HCT116 (cell line): ENCODE measurements at regions not wholly inside any gene's neighbourhood (a gene's known extent, or its start where the extent isn't known, plus 50 kb on each side); places are given as distances from the start of the nearest gene placed in this dataset.

Experiments
- ATF3 ChIP-seq: IDR thresholded peaks from 2 replicates; pipeline ENCODE4 v1.6.1; 2012
- ELF1 ChIP-seq: IDR thresholded peaks from 2 replicates; pipeline ENCODE4 v1.6.1; 2012; ENCODE audit warnings: low read depth, borderline replicate concordance
- POLR2A ChIP-seq: IDR thresholded peaks from 2 replicates; pipeline ENCODE4 v1.7.0; 2011; ENCODE audit warnings: borderline replicate concordance; ENCODE audit not compliant: insufficient read depth, insufficient read length; ENCODE audit errors: extremely low read depth
- REST ChIP-seq: IDR thresholded peaks from 2 replicates; pipeline ENCODE4 v1.6.1; 2012; ENCODE audit warnings: low read depth
- SP1 ChIP-seq: IDR thresholded peaks from 2 replicates; pipeline ENCODE4 v1.6.1; 2012; ENCODE audit warnings: low read depth
- ZFX ChIP-seq: fragments of 450-650 bp; IDR thresholded peaks from 2 replicates; pipeline ENCODE4 v1.6.1; 2017
- TF ChIP-seq, protein P1 (sequence below), 3 experiments: fragments of 200-600 bp in 1 of 3; sonication (generic) in 1 of 3; IDR thresholded peaks in 2 of 3; conservative IDR thresholded peaks in 1 of 3; 2 replicates each; pipeline ENCODE4 v1.5.1; 2012 to 2017; ENCODE audit warnings: low read depth in 2 of 3, low read length in 2 of 3, antibody characterized with exemption in 1 of 3, borderline replicate concordance in 1 of 3, control low read depth in 1 of 3, mild to moderate bottlenecking in 1 of 3, mixed read lengths in 1 of 3, mixed run types in 1 of 3, moderate library complexity in 1 of 3; ENCODE audit not compliant: insufficient read depth in 1 of 3

DNA sequence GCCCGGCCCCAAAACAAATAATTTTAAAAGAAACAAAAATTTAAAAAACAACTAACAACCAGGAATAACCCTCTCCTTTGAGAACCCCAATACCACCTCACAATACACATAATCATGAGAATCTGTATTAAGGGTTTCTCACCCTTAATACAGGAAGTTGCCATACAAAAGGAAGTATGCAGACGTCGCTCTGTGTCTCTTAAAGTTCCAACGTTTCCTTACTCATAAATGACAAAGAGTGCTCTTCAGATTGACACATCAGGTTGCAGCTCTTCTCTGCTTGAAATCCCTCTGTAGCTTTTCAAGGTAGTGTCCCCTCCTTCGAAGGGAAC, 73.9 kb upstream of the IRF2 start:
- TF ChIP-seq POLR2A (no peak), ZFX (no peak), ATF3 (no peak), REST (no peak), ELF1 (no peak), SP1 (no peak)
- TF ChIP-seq, protein P1, sequence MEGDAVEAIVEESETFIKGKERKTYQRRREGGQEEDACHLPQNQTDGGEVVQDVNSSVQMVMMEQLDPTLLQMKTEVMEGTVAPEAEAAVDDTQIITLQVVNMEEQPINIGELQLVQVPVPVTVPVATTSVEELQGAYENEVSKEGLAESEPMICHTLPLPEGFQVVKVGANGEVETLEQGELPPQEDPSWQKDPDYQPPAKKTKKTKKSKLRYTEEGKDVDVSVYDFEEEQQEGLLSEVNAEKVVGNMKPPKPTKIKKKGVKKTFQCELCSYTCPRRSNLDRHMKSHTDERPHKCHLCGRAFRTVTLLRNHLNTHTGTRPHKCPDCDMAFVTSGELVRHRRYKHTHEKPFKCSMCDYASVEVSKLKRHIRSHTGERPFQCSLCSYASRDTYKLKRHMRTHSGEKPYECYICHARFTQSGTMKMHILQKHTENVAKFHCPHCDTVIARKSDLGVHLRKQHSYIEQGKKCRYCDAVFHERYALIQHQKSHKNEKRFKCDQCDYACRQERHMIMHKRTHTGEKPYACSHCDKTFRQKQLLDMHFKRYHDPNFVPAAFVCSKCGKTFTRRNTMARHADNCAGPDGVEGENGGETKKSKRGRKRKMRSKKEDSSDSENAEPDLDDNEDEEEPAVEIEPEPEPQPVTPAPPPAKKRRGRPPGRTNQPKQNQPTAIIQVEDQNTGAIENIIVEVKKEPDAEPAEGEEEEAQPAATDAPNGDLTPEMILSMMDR (IDR thresholded peaks at IDR 0.05 in 2 of 3, conservative IDR thresholded peaks at IDR 0.05 in 1 of 3; ENCODE audit: borderline replicate concordance in 1 of 3, insufficient read depth in 1 of 3, low read depth in 2 of 3, low read length in 2 of 3) = no peak
